Aorta (tissue), 5 donors: ENCODE measurements at regions not wholly inside any gene's neighbourhood (a gene's known extent, or its start where the extent isn't known, plus 50 kb on each side); places are given as distances from the start of the nearest gene placed in this dataset.

Source experiments
- ATAC-seq: fragments of 200-7000 bp; cut with Tn5 transposase; one replicate; pipeline ENCODE4 v1.9.1; 2022; ENCODE audit warnings: moderate library complexity; ENCODE audit not compliant: low FRiP score
- DNase-seq, 2 donors: peaks; one replicate each; pipeline ENCODE4 v3.0.0-alpha.2; 2020
- H3K27ac ChIP-seq, 2 donors: one replicate each; pipeline ENCODE4 v1.5.1; 2013; ENCODE audit warnings: low read length in 2 of 2, mild to moderate bottlenecking in 2 of 2, moderate library complexity in 2 of 2, control low read depth in 1 of 2, inconsistent platforms in 1 of 2, low read depth in 1 of 2
- H3K27me3 ChIP-seq, 2 donors: one replicate each; pipeline ENCODE4 v1.6.1; 2013; ENCODE audit warnings: control low read depth in 1 of 2, low read length in 1 of 2, mild to moderate bottlenecking in 1 of 2, moderate library complexity in 1 of 2; ENCODE audit not compliant: insufficient read depth in 2 of 2, control insufficient read depth in 1 of 2
- H3K36me3 ChIP-seq, 2 donors: one replicate each; pipeline ENCODE4 v1.6.1; 2013; ENCODE audit warnings: control low read depth in 1 of 2, low read length in 1 of 2, mild to moderate bottlenecking in 1 of 2; ENCODE audit not compliant: insufficient read depth in 2 of 2, control insufficient read depth in 1 of 2
- H3K4me1 ChIP-seq, 2 donors: one replicate each; pipeline ENCODE4 v1.6.1; 2013; ENCODE audit warnings: low read length in 2 of 2, control low read depth in 1 of 2, mild to moderate bottlenecking in 1 of 2, moderate library complexity in 1 of 2; ENCODE audit not compliant: insufficient read depth in 2 of 2, control insufficient read depth in 1 of 2
- H3K4me3 ChIP-seq, 2 donors: one replicate each; pipeline ENCODE4 v1.5.1; 2013; ENCODE audit warnings: low read length in 2 of 2, control low read depth in 1 of 2, mild to moderate bottlenecking in 1 of 2
- H3K9me3 ChIP-seq: one replicate; pipeline ENCODE4 v1.6.1; 2013; ENCODE audit warnings: mild to moderate bottlenecking, low read length; ENCODE audit not compliant: control insufficient read depth
- WGBS, 2 donors: extraction: QIAGEN DNeasy Blood & Tissue Kit; methylation state at CpG; one replicate each; pipeline ENCODE4 v1.1.7; 2013; 5-methylcytosine and 5-hydroxymethylcytosine counted together
- intact Hi-C, 2 donors: fragments of 100-400 bp; cut with DNase I; formaldehyde crosslinking; loops; one replicate each; pipeline versions ENCODE4 v1.14.2 to v1.15.0; 2022
- donor health status: healthy with polysubstance abuse.
- donor health status: Bipolar disorder and iron deficiency.
- donor health status: DM: no; HTN: no; CAD: no.
- donor health status: DM: no; HTN: no; CAD: no.
- donor health status: DM: yes; HTN: yes; CAD: no.

DNA sequence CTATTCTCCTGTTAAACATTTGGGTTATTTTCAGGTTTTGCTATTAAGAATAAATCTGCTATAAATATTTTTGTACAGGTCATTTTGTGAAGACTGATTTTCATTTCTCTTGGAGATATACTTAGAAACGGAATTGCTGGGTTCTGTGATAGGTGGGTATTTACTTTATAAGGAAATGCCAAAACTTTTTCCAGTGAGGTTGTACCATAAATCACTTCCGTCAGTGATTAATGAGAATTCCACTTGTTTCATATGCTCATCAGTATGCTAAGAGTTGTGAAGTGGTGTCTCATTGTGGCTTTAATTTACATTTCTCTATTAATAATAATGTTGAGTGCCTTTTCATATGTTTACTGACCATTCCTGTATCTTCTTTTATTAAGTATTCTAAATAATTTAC lies 84.0 kb upstream of the KLF14 start:
- ATAC-seq: no peak
- no peak for DNase-seq

DNA sequence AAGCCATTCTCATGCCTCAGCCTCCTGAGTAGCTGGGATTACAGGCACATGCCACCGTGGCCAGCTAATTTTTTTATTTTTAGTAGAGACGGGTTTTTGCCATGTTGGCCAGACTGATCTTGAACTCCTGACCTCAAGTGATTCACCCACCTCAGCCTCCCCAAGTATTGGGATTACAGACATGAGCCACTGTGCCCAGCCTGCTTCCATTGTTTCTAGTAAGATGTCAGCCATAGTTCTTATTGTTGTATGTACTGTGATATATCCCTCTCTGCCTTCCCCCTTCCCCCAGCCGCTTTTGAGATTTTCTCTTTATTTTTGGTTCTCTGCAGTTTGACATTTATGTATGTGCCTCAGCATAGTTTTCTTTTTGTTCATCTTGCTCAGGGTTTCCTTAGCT lies 87.9 kb upstream of the KLF14 start:
- no peak overlapping the region for H3K27ac ChIP-seq
- H3K4me1 ChIP-seq: no peaks in the 10 kb centered on the region
- H3K27me3 ChIP-seq: no peaks in the 10 kb centered on the region
- peaks cover 3% of the 10 kb centered on the region for H3K9me3 ChIP-seq
- intact Hi-C loops: no loop called here
- DNase-seq (no peak), ATAC-seq (no peak)
- no peak overlapping the region for H3K4me3 ChIP-seq
- 45% methylated on average over 3 of the region's 3 CpGs for WGBS, 2 donors
- H3K36me3 ChIP-seq: no peaks in the 10 kb centered on the region

More for the DNA sequence above, 84.0 kb upstream of the KLF14 start:
- intact Hi-C loops: no loop called here
- Histone ChIP-seq H3K4me3 (no peak overlapping the region), H3K4me1 (no peaks in the 10 kb centered on the region), H3K9me3 (peaks cover under 1% of the 10 kb centered on the region), H3K36me3 (no peaks in the 10 kb centered on the region), H3K27ac (no peak overlapping the region), H3K27me3 (no peaks in the 10 kb centered on the region)
- WGBS, 2 donors: 36 to 38% methylated on average over 2 of the region's 2 CpGs

DNA sequence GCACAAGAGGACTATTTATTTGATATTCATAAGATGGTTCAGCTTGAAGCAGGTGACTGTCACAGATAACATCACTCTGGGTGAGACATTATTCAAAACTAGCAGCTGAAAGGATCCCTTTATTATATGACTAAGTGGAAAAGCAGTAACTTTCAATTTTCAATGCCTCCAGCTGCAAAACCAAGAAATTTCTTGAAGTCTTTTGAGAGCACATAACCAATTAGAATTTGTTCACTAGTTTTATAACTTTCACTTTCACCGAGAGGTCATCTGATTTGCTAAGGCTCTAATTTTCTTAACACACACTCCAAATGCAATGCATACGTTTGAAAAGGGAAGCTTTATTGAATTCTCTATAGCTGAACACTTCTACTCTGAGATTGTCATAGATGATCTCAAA lies 88.6 kb upstream of the KLF14 start:
- Histone ChIP-seq H3K27ac (no peak overlapping the region), H3K9me3 (peaks cover 3% of the 10 kb centered on the region), H3K27me3 (no peaks in the 10 kb centered on the region), H3K4me3 (no peak overlapping the region), H3K4me1 (no peaks in the 10 kb centered on the region), H3K36me3 (no peaks in the 10 kb centered on the region)
- ATAC-seq (no peak), DNase-seq (no peak)
- intact Hi-C loops: no loop called here
- 67 to 70% methylated on average over 2 of the region's 2 CpGs for WGBS, 2 donors

DNA sequence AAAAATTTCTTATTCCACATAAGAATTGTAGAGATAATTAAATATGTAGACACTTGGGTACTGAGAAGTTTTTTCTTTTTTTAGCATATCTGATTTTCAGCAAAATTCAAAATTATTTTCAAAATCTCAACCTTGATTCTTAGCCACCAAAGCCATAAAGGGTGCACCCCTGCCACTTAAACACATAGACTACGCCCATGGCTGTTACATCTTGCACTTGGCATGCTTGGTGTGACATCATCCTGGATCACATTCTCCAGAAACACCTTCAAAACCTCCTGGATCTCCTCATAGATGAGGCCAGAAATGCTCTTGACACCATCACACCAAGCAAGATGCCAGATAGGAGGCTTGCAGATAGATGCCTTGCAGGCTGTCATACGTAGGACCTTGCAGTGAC lies 89.1 kb upstream of the KLF14 start:
- intact Hi-C loops: no loop called here

DNA sequence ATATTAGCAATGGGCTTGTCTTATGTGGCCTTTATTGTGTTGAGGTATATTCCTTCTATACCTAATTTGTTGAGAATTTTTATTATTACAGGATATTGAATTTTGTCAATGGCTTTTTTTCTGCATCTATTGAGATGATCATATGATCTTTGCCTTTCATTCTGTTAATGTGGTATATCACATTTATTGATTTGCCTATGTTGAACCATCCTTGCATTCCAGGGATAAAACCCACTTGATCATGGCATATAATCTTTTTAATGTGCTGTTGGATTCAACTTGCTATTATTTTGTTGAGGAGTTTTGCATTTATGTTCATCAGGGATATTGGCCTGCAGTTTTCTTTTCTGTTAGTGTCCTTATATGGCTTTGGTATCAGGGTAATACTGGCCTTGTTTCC lies 91.8 kb upstream of the KLF14 start:
- intact Hi-C loops: no loop called here
- Histone ChIP-seq H3K4me3 (no peak overlapping the region), H3K36me3 (no peaks in the 10 kb centered on the region), H3K4me1 (no peaks in the 10 kb centered on the region), H3K27ac (no peak overlapping the region), H3K27me3 (no peaks in the 10 kb centered on the region), H3K9me3 (peaks cover 3% of the 10 kb centered on the region)
- DNase-seq (no peak), ATAC-seq (no peak)

More for the DNA sequence above, 89.1 kb upstream of the KLF14 start:
- no peak for DNase-seq
- 78 to 85% methylated on average over 2 of the region's 2 CpGs for WGBS, 2 donors
- Histone ChIP-seq H3K27me3 (no peaks in the 10 kb centered on the region), H3K4me3 (no peak overlapping the region), H3K36me3 (no peaks in the 10 kb centered on the region), H3K9me3 (peaks cover 3% of the 10 kb centered on the region), H3K27ac (no peak overlapping the region), H3K4me1 (no peaks in the 10 kb centered on the region)
- ATAC-seq: no peak

DNA sequence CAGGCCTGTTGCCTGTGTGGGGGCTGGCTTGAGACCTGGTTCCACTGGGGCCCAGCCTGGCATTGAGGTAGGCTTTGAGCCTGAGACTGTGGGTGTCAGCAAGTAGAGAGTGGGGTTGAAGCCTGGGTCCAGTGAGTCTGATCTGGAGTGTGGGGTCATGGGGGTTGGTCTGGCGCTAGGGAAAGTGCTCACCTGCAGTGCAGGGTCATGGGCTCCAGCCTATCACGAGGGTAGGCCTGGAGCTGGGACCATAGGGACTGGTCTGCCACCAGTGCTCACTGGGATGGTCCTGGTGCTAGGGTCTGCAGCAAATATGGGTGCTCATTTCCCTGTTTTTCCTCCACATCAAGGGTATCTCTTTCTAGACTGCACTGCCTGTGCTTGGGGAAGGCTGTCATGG lies 95.4 kb upstream of the KLF14 start:
- Histone ChIP-seq H3K9me3 (no peaks in the 10 kb centered on the region), H3K27me3 (no peaks in the 10 kb centered on the region), H3K4me3 (no peak overlapping the region), H3K4me1 (no peaks in the 10 kb centered on the region), H3K27ac (no peak overlapping the region), H3K36me3 (no peaks in the 10 kb centered on the region)
- WGBS, 2 donors: 78 to 97% methylated on average over 2 of the region's 2 CpGs
- DNase-seq (no peak), ATAC-seq (no peak)
- intact Hi-C loops: no loop called here

DNA sequence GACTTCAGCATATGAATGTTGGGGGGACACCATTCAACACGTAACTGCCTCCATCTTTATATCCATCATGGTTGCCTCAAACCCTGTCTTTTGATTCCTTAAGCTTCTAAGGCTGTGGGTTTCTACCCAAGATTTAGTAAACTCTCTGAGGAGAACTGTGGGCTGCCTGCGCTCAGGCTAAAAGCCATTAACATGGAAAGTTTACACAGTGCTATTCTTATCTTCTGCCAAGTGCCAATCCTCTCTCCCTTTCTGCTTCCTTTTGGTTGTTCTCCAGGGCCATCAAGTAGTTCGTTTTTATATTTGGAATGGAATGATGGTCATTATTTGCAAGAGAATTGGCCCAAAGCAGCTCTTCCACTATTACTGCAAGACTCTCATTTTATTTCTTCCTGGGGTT lies 97.3 kb upstream of the KLF14 start:
- WGBS, 2 donors: 21 to 28% methylated on average over 3 of the region's 3 CpGs
- Histone ChIP-seq H3K9me3 (no peaks in the 10 kb centered on the region), H3K4me3 (no peak overlapping the region), H3K4me1 (no peaks in the 10 kb centered on the region), H3K36me3 (no peaks in the 10 kb centered on the region), H3K27ac (no peak overlapping the region), H3K27me3 (no peaks in the 10 kb centered on the region)
- DNase-seq (no peak), ATAC-seq (no peak)
- intact Hi-C loops: loop anchor here in 1 of 2 donors (5.0 kb wide), 1 partner anchor 759 kb away; the partner anchor contains the start of gene KLHDC10

DNA sequence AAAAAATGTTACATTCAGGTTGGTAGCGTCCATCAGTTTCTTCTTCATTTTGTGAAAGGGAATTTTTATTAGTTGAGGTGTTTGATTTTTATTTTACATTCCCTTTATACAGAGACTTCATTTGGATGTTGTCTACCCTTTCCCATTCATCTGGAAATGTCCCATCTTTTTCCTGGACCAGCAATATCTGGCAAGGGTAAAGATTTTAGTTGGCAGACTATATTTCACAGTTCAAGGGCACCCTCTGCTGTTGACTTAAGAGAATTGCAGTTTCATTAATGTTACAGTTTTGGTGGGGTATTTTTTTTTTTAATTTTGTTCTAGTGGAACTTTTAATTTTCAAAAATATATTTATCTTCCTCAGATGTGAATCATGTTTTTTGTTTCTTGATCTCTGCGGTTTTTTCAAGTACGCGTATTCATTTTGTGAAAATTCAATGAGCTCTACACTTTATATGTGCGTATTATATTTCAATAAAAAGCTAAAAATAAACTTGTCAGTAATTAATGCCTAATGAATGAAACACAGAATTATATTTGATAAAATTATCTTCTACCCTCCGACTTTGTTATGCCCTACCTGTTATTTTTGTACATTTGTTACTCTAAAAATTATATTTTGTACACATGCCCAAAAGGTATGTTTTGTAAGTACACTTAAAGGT lies 97.9 kb upstream of the KLF14 start:
- intact Hi-C loops: loop anchor here in 1 of 2 donors (5.0 kb wide), 1 partner anchor 760 kb away; the partner anchor contains the start of gene KLHDC10
- Histone ChIP-seq H3K4me1 (no peaks in the 10 kb centered on the region), H3K27ac (no peak overlapping the region), H3K4me3 (no peak overlapping the region), H3K9me3 (no peaks in the 10 kb centered on the region), H3K27me3 (no peaks in the 10 kb centered on the region), H3K36me3 (no peaks in the 10 kb centered on the region)
- 30 to 40% methylated on average over 6 of the region's 6 CpGs for WGBS, 2 donors
- DNase-seq (no peak), ATAC-seq (no peak)

DNA sequence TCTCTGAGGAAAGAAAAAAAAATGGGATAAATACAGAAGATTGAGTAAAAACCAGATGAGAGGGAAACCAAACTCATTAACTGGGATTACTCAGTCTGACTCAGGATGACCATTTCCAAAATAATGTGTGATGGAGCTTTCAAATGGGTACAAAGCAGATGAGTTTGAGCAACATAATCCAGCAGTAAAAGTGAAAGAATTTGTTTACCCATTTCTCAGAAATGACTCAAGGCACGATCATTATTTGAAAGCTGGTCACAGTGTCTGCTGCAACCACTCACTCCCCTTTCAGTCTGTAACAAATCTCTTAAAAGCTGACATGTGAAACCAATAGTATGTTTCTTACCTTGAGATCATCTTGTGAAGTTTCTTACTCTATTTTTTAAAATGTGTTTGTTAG lies 104.7 kb upstream of the KLF14 start:
- ATAC-seq: no peak
- no peaks in the 10 kb centered on the region for H3K4me1 ChIP-seq
- H3K4me3 ChIP-seq: no peak overlapping the region
- H3K9me3 ChIP-seq: peaks cover 5% of the 10 kb centered on the region
- intact Hi-C loops: no loop called here
- WGBS, 2 donors: 56 to 62% methylated on average over 1 of the region's 1 CpG
- H3K27ac ChIP-seq: no peak overlapping the region
- no peaks in the 10 kb centered on the region for H3K36me3 ChIP-seq
- DNase-seq: no peak
- H3K27me3 ChIP-seq: no peaks in the 10 kb centered on the region
